22Rv1 (cell line): ENCODE measurements at regions not wholly inside any gene's neighbourhood (a gene's known extent, or its start where the extent isn't known, plus 50 kb on each side); places are given as distances from the start of the nearest gene placed in this dataset.

ENCODE experiments used
- H3K27ac ChIP-seq: fragments of 450-650 bp; 2 replicates; pipeline ENCODE4 v1.5.1; 2017
- ZFX ChIP-seq: fragments of 450-650 bp; IDR thresholded peaks from 2 replicates; pipeline ENCODE4 v1.6.1; 2017; ENCODE audit warnings: antibody characterized with exemption, borderline replicate concordance
- TF ChIP-seq, protein P1 (sequence below): fragments of 450-650 bp; IDR thresholded peaks from 2 replicates; pipeline ENCODE4 v1.5.1; 2017; ENCODE audit warnings: mild to moderate bottlenecking

DNA sequence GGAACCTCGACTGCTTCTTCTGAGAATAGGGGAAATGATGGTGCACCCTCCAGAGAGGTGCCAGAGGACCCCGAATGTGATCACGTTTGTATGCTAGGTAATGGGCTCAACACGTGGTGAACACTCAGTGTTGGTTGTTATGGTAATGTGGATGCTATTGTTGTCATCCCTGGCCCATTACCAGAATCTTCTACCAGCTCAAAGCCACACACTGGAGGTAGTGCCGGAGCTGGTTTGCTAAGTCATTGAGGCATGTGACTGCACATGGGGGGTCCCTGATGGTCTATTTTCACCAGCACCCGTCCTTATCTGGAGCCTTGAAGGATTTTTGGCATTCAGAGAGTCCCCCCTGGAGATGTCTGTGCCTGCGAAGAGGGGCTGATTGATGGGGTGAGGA lies 119.1 kb upstream of the CD82 start:
- H3K27ac ChIP-seq, result no peak overlapping the region
- no peak for TF ChIP-seq ZFX
- TF ChIP-seq, protein P1, sequence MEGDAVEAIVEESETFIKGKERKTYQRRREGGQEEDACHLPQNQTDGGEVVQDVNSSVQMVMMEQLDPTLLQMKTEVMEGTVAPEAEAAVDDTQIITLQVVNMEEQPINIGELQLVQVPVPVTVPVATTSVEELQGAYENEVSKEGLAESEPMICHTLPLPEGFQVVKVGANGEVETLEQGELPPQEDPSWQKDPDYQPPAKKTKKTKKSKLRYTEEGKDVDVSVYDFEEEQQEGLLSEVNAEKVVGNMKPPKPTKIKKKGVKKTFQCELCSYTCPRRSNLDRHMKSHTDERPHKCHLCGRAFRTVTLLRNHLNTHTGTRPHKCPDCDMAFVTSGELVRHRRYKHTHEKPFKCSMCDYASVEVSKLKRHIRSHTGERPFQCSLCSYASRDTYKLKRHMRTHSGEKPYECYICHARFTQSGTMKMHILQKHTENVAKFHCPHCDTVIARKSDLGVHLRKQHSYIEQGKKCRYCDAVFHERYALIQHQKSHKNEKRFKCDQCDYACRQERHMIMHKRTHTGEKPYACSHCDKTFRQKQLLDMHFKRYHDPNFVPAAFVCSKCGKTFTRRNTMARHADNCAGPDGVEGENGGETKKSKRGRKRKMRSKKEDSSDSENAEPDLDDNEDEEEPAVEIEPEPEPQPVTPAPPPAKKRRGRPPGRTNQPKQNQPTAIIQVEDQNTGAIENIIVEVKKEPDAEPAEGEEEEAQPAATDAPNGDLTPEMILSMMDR, result no peak

DNA sequence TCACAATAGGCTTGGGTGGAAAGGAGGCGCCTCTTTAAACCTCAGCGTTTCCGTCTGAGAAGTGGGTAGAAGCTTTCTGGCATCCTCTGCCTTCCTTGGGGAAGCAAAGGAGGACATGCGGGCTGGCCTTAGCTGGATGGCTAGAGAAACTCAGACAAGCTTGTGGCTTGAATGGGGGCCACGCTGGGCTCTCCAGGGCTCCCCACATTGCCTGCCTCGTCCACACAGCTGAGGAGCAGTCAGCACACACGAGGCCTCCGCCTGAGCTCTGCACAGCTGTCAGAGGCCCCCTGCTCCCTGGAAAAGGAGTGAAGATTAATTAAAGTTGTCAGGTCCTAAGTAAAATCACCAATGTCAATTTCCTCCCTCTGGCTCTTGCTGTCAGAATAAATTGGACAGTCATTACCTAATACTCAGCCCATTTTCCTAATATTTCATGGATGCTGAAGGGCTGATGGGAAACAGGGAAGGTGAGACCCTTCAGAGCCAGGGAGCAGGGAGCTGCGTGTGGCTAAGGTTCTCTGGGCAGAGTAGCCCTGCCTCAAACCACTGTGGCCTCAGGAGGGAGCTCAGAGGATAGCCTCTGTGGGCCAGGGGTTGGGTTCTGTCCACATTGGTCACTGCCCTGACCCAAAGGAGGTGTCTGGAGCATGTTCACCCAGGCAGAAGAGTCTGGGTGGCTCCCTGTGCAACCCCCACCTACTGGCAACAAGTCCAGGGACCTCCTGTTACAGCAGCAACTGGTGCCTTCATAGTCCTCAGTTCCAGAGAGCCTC lies 118.3 kb upstream of the CD82 start:
- TF ChIP-seq, protein P1, result no peak
- TF ChIP-seq ZFX, result no peak

DNA sequence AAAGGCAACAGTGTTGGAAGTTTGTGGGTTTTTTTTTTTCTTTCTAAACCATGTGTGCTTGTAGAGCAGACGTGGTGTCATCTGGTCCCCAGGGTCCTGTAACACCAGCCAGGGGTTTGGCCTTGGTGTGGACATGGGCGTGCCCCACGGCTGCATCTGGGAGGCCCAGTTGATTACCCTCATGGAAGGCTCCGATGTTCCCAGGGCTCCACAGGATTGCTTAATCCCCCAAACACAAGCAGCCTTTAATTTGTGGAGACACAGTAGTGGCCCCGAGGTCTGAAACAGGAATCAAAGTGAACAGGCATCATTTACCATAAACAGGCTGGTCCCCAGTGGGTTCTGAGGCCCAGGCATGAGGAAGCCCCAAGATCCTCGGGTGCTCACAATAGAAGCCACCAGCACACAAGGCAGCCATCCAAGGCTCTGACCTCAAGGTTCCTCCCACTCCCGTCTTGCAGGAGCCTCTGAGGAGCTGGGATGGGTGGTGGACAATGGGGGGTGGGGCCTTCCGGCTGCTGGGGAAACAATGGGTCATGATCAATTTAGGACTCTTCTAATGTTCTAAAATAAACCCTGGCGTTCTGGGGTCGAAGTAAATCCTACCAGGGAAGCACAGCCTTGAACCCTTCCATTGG lies 115.0 kb upstream of the CD82 start:
- TF ChIP-seq, protein P1, result no peak
- TF ChIP-seq ZFX, result no peak
- H3K27ac ChIP-seq, result no peak overlapping the region

More for the DNA sequence above, 118.3 kb upstream of the CD82 start:
- H3K27ac ChIP-seq, result no peak overlapping the region

DNA sequence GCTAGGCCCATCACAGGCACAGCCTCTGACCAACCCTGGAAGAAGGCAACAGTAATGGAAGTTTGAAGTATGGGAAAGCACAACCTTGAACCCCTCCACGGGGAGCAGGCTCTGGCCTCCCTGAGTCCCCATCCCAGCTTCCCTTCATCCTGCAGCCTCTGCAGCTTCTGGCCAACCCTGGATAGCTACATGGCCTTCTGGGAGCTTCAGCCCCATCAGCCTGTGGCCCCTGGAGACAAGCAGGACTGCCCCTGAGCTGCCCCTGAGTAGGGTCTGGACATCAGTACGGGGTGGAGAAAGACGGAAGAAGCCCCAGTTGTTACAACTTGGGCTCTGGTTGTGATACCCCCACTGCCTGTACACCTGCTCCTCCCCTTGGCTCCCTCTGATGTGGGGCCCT lies 113.8 kb upstream of the CD82 start:
- no peak overlapping the region for H3K27ac ChIP-seq
- TF ChIP-seq ZFX, result no peak
- TF ChIP-seq, protein P1, result no peak

DNA sequence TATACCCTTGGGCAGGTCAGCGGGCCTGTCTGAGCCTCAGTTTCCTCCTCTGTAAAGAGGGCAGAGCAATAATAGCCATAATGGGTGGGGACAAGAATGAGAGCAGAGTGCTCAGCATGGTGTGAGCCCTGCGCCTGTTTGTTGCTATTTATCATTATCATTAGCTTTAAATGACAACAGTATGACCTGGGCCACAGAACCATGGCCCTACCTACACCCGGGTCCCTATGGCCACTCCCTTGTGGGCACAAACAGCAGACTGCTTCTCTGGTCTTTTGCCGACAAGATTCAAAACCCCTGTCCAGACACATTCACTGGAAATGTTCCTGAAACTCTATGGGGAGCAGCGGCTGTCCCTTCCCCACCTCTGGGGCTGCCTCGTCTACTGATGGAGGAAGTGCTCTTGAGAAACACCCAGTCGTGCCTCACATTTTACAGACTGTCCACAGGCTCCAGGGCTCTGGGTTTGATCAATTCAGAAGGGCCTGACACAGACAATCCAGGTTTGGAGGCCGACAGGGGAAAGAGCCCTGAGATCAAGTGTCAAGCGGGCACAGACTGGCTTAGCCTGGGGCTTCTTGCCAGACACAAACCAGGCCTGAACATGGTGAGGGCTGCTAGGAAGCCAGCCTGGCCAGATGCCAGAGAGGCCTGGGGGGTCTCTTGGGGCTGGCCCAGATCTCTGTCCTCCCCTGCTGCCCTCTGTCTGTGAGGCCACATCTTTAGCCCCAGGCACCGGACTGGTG lies 112.5 kb upstream of the CD82 start:
- no peak overlapping the region for H3K27ac ChIP-seq
- TF ChIP-seq ZFX, result no peak
- TF ChIP-seq, protein P1, result no peak

DNA sequence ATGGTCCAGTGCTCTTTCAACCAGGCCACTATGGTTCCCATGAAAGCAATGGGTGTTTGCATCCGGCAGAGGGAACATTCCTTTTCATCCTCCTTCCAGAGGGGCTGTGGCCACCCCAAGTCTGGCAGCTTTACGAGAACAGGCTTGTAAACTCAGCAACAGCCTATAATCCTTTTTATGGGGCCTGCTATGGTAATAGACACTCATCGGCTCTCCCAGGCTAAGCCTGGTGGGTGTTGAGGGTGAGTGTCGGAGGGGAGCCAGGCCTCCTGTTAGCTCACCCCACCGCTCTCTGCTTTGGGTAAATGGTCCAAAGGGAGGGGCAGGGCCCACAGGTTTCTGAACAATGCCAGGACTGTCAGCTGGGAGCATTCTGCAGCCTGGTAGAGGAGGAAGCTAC lies 111.6 kb upstream of the CD82 start:
- TF ChIP-seq, protein P1, result no peak
- TF ChIP-seq ZFX, result no peak
- H3K27ac ChIP-seq, result no peak overlapping the region
